GM18868 (cell line): ENCODE measurements at regions not wholly inside any gene's neighbourhood (a gene's known extent, or its start where the extent isn't known, plus 50 kb on each side); places are given as distances from the start of the nearest gene placed in this dataset.

ENCODE experiments used
- ATAC-seq: cut with Tn5 transposase; IDR thresholded peaks from one replicate; pipeline ENCODE4 v1.9.1; 2021; ENCODE audit warnings: mild to moderate bottlenecking, moderate library complexity; ENCODE audit not compliant: unreplicated experiment

DNA sequence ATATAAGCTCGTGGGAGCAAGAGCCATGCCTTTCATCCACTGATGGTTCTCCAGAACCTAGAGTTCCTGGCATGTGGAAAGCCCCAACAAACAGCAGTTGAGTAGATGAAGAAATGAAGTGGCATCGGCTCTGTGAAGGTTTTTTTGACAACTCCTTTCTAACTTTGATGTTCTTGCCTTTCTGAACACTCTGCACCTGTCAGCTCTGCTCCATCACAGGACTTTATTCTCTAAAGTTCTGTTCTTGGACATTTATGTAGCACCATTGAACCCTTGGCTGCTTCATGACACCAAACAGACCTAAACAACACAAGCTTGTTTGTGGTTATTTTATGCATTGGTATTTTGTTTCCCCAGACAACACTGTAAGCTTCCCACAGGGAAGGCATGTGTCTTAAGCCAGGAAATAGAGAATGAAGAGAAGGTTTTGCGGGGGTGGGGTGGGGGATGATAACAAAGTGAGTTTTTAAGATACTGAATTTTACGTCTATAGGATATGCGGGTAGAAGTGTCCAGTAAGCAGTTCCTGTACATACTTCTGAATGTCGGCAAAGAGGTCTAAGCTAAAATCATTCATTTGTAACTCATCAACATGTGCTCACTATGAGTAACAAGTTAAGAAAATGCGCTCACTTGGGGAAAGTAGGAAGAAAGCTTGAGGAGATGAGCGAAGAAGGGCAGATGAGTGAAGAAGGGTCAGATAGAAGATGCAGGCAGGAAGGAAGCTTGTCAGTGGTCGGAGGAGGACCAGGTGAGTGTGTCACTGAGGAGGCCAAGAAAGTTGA, 146.0 kb upstream of the PLEKHG7 start:
- no peak for ATAC-seq

DNA sequence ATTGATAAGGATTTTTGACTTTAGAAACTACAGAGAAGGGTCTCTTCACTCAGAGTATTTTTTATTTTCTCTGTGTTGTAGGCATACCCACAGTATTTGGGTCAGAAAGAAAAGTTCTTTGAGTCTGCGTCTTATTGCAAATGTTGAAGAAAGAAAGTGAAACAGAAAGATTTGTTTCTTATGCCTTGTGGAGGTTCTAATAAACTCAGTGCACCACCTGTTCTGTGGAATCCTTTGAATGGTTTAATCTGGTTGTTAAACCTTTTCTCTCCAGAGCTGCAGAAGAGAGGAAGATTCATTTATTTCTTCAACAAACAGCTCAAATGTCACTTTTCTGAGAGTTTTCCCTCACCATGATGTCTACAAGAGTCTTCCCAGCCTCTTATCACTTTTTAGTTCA, 146.6 kb upstream of the PLEKHG7 start:
- ATAC-seq: peak; percentile 32

DNA sequence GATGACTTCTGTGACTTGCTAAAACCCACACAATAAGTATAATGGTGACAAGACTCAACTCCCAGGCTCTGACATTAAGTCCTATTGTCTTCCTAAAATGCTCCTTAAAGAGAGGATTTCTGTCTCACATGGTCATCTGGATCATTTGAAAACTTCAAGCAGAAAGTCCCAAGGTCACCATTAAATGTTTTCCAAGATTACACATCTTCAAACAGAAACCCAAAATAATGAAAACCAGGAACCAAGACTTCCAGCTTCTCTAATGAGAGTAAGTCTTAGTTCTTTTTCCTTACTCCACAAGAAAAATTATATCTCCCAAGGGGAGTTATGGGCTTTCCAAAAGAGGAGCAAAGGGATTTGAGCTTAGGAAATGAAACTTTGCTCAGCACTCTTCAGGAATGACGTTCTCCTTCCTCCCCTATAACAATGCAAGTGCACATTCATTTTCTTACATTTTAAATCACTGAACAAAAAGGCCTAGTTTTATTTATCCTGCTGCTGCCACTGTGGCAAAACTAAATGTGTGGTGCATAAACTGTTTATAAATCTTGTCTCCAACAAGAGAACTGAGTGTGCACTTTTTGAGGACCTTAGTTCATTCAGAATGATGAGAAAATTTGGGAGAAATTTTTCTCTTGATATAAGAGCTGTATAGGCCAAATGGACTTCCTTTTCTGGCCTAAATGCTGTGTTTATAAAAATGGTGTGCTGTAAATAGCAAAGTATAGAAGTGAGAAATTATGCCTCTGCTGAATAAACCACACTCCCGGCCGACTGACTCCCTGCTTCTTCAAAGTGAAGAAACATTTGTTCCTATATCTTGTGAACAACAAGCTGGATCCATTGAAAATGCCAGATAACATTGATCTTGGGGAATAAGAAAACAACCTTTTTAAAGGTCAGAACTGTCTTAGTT, 148.4 kb upstream of the PLEKHG7 start:
- no peak for ATAC-seq

DNA sequence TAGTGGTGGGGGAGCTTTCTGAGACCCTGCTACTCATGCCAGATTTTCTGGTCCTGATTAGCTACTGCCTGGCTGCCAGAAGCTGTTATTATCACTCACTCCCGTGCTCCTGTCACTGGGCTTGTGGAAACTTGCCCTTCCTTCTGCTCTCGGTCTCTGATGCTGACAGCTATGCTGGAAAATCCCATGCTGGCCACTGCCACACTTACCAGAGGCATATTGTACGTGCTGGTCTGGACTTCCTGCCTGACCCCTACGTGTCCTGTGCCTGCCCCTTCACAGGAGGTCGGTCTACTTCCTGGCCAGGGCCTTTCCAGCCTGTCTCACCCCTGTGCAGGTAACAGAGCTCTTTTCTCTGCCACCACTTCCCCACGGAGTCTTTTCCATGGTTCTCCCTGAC, 149.4 kb upstream of the PLEKHG7 start:
- ATAC-seq: no peak

DNA sequence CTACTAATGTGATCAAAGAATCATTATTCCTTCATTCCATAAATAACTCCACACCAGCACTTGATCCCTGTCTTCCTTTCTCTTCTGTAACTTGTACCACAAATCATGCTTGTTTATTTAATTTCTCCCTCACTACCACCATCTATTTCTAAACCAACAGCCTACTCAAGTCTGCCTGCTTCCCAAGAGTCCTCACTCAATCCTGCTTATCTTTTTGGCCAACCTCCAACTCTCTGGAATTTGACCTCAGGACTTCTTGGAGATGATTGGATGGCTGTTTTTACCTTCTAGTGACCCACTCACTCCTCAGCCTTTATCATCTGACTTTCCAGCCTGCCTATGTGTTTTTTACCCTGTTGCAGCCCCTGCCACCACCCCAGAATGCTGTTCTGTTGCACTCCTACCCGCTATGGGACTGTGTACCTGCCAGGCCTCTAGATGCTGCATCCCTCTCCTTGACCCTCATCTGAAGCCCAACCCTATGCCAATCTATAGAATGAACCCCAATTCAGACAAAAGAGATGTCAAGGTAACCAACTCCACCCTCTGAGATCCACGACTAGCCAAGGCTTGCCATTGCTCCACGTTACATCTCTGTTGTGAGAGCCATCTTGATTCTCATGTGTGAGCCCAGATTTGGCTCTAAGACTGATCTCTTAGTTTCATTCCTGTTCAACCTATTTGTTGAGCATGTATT, 150.2 kb upstream of the PLEKHG7 start:
- ATAC-seq: no peak

DNA sequence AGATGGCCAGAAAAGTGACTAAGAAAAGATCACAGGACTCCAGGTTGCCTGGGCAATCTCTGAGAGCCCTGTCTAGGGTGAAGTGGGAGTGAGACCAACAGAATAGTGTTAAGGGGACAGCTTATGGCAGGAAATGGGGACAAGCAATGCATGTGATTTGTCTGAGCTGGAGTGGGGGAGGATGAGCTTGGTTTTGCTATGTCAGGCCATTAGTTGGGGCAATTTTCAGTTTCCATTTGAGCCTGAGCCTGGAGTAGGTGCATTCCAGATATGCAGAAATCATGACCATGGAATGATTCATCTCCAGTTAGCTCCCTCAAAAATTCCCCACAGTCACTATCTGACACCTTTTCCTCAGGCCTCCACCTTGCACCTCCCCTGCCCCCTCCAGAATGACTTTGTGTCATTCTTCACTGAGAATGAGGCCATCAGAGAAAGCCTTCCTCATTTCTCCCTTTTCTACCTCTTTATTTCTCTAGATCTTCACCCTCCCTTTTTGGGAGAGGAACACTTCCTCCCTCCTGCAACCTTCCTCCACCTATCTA, 150.9 kb upstream of the PLEKHG7 start:
- ATAC-seq: peak; percentile 83

DNA sequence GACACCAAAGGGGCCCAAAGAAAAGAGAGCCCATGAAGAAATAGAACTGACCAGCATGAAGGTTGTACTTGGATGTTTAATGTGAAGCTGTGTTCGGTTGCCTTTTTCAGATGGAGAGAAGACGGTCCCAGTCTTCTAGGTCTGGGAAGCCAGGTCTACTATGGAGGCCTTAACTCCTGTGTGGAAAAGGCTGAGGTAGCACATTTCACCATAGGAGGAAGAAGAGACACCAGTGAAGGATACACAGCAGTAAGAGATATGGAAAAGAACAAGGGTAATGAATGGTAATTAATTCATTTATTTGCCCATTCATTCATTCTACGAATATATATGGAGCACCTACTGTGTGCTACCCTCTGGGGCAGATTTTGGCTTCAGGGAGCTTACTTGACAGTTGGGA, 151.6 kb upstream of the PLEKHG7 start:
- no peak for ATAC-seq

DNA sequence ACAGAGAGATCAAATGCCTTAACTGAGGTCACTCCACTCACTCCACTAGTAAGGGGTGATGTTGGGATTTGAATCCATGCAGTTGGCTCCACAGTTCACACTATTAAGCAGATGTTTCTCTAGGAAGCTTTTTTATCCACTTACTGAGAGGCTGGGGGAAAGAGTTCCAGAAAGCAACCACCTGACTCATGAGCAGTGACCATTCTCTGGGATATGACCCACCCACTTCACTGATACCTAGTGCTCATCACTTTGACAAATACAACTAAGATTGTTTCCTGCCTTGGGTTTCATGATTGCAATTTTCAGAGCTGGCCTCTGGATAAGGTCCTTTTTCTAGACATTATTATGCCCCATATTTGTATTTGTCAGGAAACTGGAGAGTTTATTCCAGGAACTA, 152.1 kb upstream of the PLEKHG7 start:
- ATAC-seq: no peak

DNA sequence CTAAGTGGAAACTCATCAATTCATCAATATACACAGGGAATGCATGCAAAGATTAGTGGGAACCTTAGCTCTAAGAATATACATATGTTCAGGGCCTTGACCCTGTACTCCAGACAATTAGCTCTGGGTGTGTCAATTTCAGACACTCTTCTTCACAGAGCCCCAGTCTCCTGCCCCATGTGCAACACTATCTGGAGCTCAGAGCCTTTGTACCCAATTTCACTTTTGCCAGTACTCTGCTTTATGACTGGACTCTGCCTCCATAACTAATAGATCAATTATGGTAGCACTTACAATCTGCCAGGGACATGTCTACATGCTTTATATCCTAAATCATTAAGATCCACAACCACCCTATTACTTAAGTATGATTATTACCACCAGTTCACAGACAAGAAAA, 152.5 kb upstream of the PLEKHG7 start:
- no peak for ATAC-seq

DNA sequence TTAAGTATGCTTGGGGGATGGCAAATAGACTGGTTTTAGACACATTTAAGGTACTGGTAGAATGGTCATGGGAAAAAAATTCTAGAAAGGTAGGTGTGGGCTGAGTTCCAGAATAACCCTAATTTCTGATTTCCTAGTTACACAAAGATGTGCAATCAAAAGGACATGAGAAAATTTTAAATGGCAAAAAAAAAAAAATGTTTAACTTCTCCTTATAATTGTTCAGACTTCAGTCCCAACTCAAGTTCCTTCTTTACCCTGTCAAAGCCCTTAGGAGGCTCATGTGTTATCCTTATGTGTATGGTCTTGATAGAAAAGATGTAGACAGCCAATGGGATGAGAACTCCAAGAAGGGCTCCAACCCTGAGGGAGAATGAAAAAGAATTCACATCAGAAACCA, 153.3 kb upstream of the PLEKHG7 start:
- no peak for ATAC-seq

DNA sequence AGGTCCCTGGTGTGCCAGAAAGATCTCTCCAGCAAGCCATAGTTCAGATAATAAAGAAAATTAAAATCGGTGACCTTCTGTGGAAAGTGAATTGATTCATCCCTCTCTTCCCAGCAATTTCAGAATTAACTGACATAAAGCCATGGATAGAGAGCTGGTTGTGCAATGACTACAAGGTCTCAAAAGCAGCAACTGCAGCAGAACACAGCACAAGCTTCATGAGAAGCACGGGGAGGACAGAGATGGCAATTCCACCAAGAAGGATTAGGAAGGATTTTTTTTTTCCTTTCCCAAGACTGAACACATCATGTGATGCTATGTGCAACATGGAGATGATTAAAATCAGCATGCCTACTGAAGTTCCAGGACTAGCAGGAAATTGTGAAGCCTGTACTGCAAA, 154.9 kb upstream of the PLEKHG7 start:
- no peak for ATAC-seq

DNA sequence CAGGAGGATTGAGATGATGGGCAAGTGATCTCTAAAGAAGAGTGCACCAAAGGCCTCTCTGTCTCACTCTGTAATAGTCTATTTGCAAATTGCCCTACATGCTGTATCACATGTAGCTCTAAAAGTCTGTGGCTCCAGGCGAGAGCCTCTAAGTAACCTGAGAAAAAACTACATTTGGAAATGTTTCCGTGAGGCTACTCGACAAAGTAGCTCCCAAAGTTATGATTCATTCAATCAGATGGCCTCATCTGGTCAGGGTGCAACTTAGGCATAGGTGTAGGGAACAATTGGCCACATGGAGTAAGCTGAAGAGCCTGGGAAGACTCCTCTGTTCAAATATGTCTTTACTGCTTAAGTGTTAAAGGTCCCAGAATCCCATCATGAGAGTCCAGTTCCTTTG, 155.4 kb upstream of the PLEKHG7 start:
- ATAC-seq: no peak

DNA sequence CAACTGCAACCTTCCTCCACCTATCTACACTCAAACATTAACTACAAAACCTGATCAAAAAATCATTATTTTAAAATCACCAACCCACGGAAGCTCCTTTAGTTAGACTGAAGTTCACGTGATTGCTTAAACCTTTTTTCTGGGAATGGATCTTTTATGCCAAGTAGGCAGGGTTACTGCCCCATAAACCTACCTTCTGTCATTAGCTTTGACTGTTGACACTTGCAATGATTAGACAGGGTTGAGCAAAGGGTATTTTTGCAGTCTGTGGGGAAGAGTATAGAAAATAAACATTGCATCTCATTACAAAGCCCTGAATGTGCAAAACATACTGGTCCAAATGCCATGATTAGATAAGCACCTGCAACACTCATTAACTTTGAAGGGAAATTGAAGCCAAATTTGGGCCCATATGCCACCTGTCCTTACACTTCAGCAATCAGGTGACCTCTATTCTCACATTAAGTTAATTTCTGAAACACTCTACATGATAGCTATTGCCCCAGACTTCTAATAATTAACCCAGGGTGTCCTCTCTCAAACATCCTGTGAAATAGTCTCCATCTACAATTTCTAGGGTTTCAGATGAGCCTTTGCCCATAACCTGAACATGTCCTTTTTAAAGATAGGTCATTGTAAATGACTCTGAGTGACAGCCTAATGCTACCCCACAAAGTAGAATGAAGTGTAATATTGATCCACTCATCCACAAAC, 156.0 kb upstream of the PLEKHG7 start:
- no peak for ATAC-seq

DNA sequence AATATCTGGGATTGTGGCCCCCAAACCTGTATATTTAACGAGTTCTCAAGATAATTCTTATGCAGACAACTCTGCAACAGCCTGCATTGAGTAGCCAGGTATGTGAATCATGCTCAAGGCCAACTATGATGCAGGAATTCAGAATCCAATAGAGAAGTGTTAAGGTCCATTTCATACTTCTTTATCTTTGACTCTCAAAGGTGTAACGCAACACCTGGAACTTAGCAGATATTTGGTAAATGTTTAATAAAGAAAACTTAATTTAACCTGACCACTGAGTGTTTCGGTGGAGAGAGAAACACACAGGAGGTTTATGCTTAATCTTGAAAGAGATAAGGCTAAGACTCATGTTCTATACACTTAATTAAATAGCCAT, 156.5 kb upstream of the PLEKHG7 start:
- no peak for ATAC-seq

DNA sequence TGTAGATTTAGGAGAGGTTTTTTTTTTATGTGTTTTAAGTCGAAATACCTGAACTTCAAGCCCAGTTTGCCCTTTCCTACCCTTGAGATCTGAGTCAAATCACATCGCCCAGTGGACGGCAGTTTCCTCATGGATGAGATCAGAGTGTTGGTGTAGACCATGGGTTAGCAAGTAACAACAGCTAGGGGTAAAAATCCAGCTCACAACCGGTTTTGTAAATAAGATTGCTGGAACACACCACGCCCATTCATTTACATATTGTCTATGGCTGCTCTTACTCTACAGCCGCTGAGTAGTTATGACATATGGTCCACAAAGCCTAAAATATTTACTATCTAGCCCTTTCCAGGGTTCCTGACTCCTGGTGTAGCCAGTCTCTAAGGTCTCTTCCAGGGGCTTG, 158.5 kb upstream of the PLEKHG7 start:
- no peak for ATAC-seq

DNA sequence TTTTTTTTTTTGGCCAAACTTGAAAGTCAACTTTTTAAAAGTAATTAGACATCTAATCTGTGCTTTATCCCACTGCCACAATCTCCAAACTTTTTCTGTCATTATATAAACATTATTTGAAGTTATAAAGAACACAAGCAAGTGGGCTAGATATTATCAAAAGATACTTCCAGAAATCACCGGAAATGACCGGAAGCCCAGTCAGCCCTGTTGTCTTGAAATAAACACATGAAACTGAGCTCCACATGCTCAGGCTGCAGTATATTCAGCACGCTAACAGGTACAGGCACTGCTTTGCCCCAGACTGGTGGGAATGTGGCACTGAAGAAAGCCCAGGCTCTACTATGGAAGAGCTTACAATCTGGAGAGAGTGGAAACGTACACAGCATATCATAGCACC, 158.9 kb upstream of the PLEKHG7 start:
- peak; percentile 29 for ATAC-seq

DNA sequence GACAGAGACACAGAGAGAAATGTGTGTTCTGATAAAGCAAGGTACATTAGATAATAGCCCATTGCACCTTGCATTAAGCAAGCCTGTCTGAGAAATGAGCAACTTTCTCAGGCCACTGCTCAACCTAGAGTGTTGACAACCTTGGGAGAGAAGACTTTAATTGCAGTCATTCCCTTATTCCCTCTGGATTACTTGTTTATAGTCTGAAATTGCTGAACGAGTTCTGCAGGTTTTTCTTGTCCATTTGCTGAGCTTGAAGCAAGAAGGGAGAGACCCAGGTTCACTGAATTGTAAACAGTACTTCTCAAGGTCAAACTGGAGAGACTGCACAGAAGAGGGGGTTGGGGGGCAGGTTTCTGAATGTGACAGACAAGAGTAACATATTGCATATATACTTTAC, 159.4 kb upstream of the PLEKHG7 start:
- no peak for ATAC-seq

DNA sequence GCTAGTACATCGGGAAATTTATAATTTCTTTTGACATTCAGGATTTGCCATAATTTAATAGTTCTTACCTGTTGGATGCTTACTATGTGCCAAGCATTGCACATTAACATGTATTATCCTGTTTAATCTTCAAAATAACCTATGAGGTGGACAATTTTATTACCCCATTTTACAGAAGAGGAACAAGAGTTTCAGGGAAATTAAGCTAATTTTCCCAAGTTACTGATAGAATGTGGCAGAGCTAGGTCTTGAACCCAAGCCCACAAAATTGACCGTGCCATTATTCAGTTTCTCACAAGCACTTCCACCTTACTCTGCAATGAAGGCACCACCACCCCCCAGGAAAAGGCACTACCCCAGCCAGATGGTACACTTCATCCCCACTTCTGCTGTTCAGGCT, 161.1 kb upstream of the PLEKHG7 start:
- ATAC-seq: no peak

DNA sequence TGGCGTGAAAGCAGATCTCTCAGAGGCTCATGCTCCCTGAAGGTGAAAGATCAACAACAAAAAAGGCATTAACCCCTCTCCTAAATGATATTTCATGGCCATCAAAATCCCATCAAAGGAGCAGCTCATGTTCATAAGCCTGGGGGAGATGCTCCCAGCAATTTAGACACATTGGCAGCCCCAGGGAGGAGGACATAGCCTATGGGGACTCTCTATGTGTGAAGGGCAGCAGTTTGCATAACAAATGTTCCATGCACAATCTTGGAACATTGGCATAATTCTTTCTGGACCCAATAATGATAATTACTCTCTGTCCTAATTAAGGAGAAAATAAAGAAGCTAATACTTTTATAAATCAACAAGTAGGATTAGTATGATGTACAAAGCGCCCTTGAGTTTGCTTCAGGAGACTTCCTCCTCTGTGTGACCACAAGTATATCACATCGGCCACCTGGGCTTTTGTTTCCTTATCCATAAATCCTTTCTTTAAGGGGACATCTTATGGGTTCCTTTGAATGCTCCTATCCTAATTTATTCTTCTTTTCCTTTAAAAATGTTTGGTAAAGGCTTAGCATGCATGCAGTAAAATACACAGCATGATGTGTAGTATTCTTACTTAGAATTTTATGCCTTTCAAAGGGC, 161.9 kb upstream of the PLEKHG7 start:
- peak; percentile 7 for ATAC-seq
